GM12872 (cell line): ENCODE measurements at regions not wholly inside any gene's neighbourhood (a gene's known extent, or its start where the extent isn't known, plus 50 kb on each side); places are given as distances from the start of the nearest gene placed in this dataset.

ENCODE experiments used
- CTCF ChIP-seq: IDR thresholded peaks from 3 replicates; pipeline ENCODE4 v1.5.1; 2011; ENCODE audit warnings: low read depth, mild to moderate bottlenecking, low read length, moderate library complexity; ENCODE audit not compliant: insufficient read depth

GRCh38 chrX:55326985-55327384 is 62.3 kb upstream of the PAGE3 start:
- TF ChIP-seq CTCF: no peak

GRCh38 chrX:55335296-55335695 is 70.6 kb upstream of the PAGE3 start:
- TF ChIP-seq CTCF: no peak

- TF ChIP-seq CTCF: no peak
Measured at GRCh38 chrX:55336176-55336575, 71.5 kb upstream of the PAGE3 start.

GRCh38 chrX:55340896-55341433 is 76.2 kb upstream of the PAGE3 start:
- no peak for TF ChIP-seq CTCF

- TF ChIP-seq CTCF: peak; percentile 65
Measured at GRCh38 chrX:55342533-55343501, 78.1 kb upstream of the PAGE3 start.

- no peak for TF ChIP-seq CTCF
Measured at GRCh38 chrX:55356609-55357008, 91.9 kb upstream of the PAGE3 start.

GRCh38 chrX:55357236-55357635 is 92.5 kb upstream of the PAGE3 start:
- no peak for TF ChIP-seq CTCF
